HG03457 (cell line): ENCODE measurements at regions not wholly inside any gene's neighbourhood (a gene's known extent, or its start where the extent isn't known, plus 50 kb on each side); places are given as distances from the start of the nearest gene placed in this dataset.

Source experiments
- ATAC-seq: cut with Tn5 transposase; IDR thresholded peaks from one replicate; pipeline ENCODE4 v1.9.1; 2021; ENCODE audit warnings: moderate number of reproducible peaks; ENCODE audit not compliant: unreplicated experiment

GRCh38 chr5:105581988-105582690, 2019.5 kb upstream of the NUDT12 start:
- no peak for ATAC-seq

- no peak for ATAC-seq
These were observed 2011.0 kb upstream of the NUDT12 start for GRCh38 chr5:105573575-105573974.

GRCh38 chr5:105565531-105565930, 2002.9 kb upstream of the NUDT12 start:
- no peak for ATAC-seq

- no peak for ATAC-seq
These were observed 2001.3 kb upstream of the NUDT12 start for GRCh38 chr5:105563842-105564241.

- no peak for ATAC-seq
These were observed 1992.1 kb upstream of the NUDT12 start for GRCh38 chr5:105554568-105555169.

DNA sequence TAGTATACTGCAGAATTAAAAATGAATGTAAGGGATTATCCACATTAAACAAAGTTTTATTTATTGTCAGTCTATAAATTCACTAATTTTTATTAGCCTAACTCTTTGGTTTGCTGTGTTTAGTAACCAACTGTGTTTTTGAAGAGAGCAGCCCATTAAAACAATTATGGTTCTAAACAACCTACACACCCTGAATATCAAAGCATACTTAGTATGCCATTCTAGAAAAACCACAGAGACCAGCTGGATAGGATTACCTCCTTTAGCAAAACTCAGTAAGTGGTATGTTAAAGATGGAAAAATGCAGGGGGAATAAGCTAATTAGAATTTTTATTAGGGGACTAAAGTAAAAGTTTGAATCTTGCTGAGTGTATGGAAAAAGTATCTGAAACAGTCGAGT, 1981.7 kb upstream of the NUDT12 start:
- ATAC-seq, result no peak

DNA sequence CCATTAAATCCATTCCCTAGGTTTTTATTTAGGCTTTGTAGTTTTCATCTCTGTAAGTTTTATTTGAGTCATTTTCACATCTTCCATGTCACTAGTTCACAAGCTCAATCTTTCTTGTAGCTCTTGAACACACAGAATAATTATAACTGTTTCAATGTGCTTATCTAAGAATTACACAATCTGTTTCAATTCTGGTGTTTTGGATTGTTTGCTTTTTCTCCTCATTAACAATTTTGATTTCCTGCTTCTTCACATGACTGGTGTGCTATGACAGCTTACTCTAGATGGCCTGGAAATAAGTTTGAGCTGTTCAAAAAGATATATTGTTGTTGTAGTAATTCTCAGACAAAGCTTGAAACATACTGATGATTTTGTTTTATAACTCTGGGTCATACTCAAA, 1974.1 kb upstream of the NUDT12 start:
- no peak for ATAC-seq

DNA sequence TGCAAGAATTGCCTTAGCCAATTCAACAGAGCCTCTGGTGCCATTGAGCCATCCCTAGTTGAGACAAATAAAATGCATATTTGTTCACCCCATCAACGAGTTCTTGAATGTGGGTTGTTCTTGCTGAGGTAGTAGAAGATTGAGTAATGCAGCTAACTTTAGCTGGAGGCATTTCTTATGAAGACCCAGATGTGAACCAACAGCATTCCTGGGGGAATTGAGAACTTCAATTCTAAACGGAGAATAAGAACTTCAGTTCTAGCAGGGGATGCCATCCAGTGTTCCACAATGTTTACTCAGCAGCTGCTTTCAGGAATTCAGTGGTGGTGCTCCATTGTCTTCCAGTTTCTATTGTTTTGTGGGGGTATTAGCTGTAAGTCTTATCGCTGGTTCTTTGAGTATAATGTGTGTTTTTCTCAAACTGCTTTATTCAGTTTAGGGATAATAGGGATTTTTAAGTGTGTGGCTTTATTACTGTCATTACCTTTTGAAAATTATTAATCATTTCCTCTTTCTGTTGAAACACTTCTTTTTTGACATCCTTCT, 1968.2 kb upstream of the NUDT12 start:
- ATAC-seq, result no peak

- ATAC-seq, result no peak
These were observed 1967.3 kb upstream of the NUDT12 start for GRCh38 chr5:105529851-105530250.

- ATAC-seq, result no peak
These were observed 1945.9 kb upstream of the NUDT12 start for GRCh38 chr5:105508519-105508918.

GRCh38 chr5:105506692-105507277, 1944.2 kb upstream of the NUDT12 start:
- ATAC-seq, result no peak

GRCh38 chr5:105503950-105504349, 1941.4 kb upstream of the NUDT12 start:
- no peak for ATAC-seq

DNA sequence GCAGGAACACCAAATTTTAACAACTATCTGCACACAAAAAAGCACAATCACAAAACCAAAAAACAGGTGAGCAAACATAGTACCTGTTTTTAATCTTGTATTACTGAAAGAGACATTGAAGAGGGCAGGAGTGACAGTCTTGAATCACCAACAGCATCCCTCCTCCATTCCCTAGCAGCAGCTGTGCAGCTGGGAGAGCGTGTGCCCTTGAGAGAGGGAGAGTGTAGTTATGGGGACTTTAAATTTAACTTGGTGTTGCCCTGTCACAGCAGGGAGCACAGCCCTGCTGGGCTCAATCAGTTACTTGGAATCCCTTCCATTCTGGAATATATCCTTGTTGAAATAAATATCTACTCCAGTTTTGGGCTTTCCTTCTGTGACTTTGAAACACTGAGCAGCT, 1938.7 kb upstream of the NUDT12 start:
- ATAC-seq, result no peak

GRCh38 chr5:105475401-105475800, 1912.8 kb upstream of the NUDT12 start:
- ATAC-seq, result no peak

- ATAC-seq, result no peak
These were observed 1899.8 kb upstream of the NUDT12 start for GRCh38 chr5:105462377-105462776.

- ATAC-seq, result no peak
These were observed 1898.1 kb upstream of the NUDT12 start for GRCh38 chr5:105460721-105461120.

- no peak for ATAC-seq
These were observed 1890.7 kb upstream of the NUDT12 start for GRCh38 chr5:105453216-105453807.

GRCh38 chr5:105448271-105448670, 1885.7 kb upstream of the NUDT12 start:
- ATAC-seq, result no peak

DNA sequence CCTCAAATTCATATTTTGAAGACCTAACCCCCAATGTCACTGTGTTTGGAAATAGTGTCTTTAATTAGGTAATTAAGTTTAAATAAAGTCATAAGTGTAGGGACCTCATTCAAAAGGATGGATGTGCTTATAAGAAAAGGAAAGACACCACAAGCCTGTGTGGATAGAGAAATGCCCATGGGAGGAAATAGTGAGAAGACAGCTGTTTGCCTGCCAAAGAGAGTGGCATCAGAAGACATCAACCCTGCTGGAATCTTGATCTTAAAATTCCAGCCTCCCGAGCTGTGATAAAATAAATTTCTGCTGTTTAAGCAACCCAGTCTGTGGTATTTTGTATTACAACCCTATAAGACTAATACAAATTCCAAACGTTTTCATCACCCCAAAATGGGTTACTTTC, 1867.9 kb upstream of the NUDT12 start:
- no peak for ATAC-seq

DNA sequence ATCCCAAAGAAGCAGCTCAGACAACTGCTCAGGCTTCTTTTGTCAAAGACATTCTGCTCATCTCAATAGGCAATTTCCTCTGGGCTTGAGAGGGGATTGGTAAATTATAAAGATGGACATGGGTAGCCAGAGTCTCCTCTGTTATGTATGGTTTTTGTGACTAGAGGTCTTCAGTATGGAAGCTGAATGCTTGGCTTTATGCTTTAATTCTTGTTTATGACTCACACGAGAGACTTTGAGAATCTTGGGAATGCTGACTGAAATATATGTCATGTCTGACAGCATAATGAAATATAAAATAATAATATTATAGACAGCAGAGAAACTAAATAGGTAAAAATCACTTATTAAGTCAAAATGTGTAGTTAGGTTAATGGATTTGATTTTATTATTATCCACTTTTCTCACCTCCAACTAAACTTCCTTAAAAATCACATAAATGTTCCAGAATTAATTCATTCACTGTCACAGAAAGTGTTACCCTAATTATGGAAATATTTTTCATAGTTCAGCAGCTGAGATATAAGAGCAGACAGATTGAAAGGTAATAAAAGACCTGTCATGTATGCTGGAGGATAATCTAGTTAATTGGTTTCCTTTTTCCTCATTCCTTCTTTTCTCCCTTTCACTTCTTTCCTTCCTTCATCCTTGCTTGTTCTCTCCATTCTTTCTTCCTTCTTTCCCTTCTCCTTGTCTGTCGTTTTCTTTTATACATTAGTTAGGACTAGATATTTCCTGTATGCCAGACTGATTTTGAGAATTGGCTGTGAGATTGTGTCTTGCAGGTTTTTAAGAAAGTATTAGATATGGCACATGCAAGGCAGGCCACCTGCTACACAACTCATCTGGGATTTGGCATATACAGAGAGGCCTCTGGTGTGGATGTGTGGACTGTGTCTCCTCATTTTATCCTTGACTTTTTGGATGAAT, 1866.1 kb upstream of the NUDT12 start:
- ATAC-seq, result no peak

GRCh38 chr5:105414067-105414466, 1851.5 kb upstream of the NUDT12 start:
- ATAC-seq, result no peak
